Endothelial cell of umbilical vein (primary cell): ENCODE measurements at regions not wholly inside any gene's neighbourhood (a gene's known extent, or its start where the extent isn't known, plus 50 kb on each side); places are given as distances from the start of the nearest gene placed in this dataset.

ENCODE experiments used
- BruUV-seq: library from RNA; stranded (reverse); fragments of 400-500 nt; replicated peaks from 2 replicates; lab custom pipeline; 2021; lab: Mats Ljungman, UMichigan
- CTCF ChIA-PET: fragments of 300-600, 350-600 bp; sonication (Branson Sonifier 250); formaldehyde crosslinking; loops from one replicate; lab custom pipeline; 2021; ENCODE audit warnings: antibody characterized with exemption, inconsistent platforms; lab: Charles Lee
- POLR2A ChIA-PET: fragments of 300-600, 350-600 bp; sonication (Branson Sonifier 250); formaldehyde crosslinking; loops from one replicate; lab custom pipeline; 2021; ENCODE audit warnings: antibody characterized with exemption, inconsistent platforms; lab: Charles Lee
- DNase-seq: peaks from one replicate; pipeline ENCODE4 v3.0.0-alpha.2; 2011; ENCODE audit warnings: low read depth, low spot score
- FAIRE-seq: peaks from 2 replicates; lab custom pipeline; 2011; peaks lifted over from hg19 to GRCh38; lab: Jason Lieb, UNC
- H2AFZ ChIP-seq: 2 replicates; pipeline ENCODE4 v1.6.0; 2012; ENCODE audit warnings: low read depth, low read length, control low read depth, inconsistent platforms
- H3K27ac ChIP-seq: 2 replicates; pipeline ENCODE4 v1.5.1; 2011; ENCODE audit warnings: low read depth, mild to moderate bottlenecking, control low read depth, low read length, moderate library complexity; ENCODE audit not compliant: insufficient read depth
- H3K27me3 ChIP-seq, 2 experiments: 2 replicates each; pipeline versions ENCODE4 v1.6.0 to v1.6.1; 2011; ENCODE audit warnings: low read length in 2 of 2, mixed read lengths in 1 of 2; ENCODE audit not compliant: control insufficient read depth in 2 of 2, insufficient read depth in 2 of 2
- H3K36me3 ChIP-seq, 2 experiments: 2 replicates in 1 of 2; 3 replicates in 1 of 2; pipeline ENCODE4 v1.5.1; 2011; ENCODE audit warnings: low read length in 2 of 2, mild to moderate bottlenecking in 1 of 2, moderate library complexity in 1 of 2; ENCODE audit not compliant: control insufficient read depth in 2 of 2, insufficient read depth in 2 of 2; ENCODE audit errors: extremely low read depth in 1 of 2
- H3K4me1 ChIP-seq: 3 replicates; pipeline ENCODE4 v1.5.1; 2011; ENCODE audit warnings: mild to moderate bottlenecking, low read length; ENCODE audit not compliant: control insufficient read depth, insufficient read depth; ENCODE audit errors: extremely low read depth
- H3K4me2 ChIP-seq: 2 replicates; pipeline ENCODE4 v1.6.1; 2011; ENCODE audit warnings: low read length, control low read depth, mixed read lengths; ENCODE audit not compliant: insufficient read depth
- H3K4me3 ChIP-seq, 3 experiments: fragments of 200-600 bp in 1 of 3; sonication (generic), shearing (Covaris generic) in 1 of 3; replicated peaks in 1 of 3; 2 replicates each; pipeline ENCODE4 v1.5.1; 2011 to 2016; ENCODE audit warnings: control low read depth in 3 of 3, low read length in 3 of 3, mild to moderate bottlenecking in 2 of 3, inconsistent platforms in 1 of 3, low read depth in 1 of 3, moderate library complexity in 1 of 3; ENCODE audit not compliant: insufficient read depth in 1 of 3
- H3K79me2 ChIP-seq: 2 replicates; pipeline ENCODE4 v1.6.0; 2012; ENCODE audit warnings: low read length, inconsistent platforms; ENCODE audit not compliant: control insufficient read depth, insufficient read depth
- H3K9ac ChIP-seq: replicated peaks from 2 replicates; pipeline ENCODE3; 2011; ENCODE audit warnings: low read length, control low read depth; ENCODE audit not compliant: insufficient read depth; ENCODE audit errors: extremely low read depth
- H3K9me1 ChIP-seq: replicated peaks from 3 replicates; pipeline ENCODE4 v1.6.0; 2011; ENCODE audit warnings: mild to moderate bottlenecking, low read length; ENCODE audit not compliant: control insufficient read depth, insufficient read depth; ENCODE audit errors: extremely low read depth
- H3K9me3 ChIP-seq: replicated peaks from 2 replicates; pipeline ENCODE4 v1.5.1; 2012; ENCODE audit warnings: low read length, inconsistent platforms; ENCODE audit not compliant: control insufficient read depth, insufficient read depth
- H4K20me1 ChIP-seq: replicated peaks from 2 replicates; pipeline ENCODE3; 2011; ENCODE audit warnings: mild to moderate bottlenecking, low read length; ENCODE audit not compliant: control insufficient read depth, insufficient read depth; ENCODE audit errors: extremely low read depth
- CTCF ChIP-seq, 2 donors: IDR thresholded peaks; 1 replicate in 1 of 2; 2 replicates in 1 of 2; pipeline ENCODE4 v1.5.1; 2011; ENCODE audit warnings: low read length in 2 of 2, mild to moderate bottlenecking in 2 of 2, moderate library complexity in 2 of 2, control low read depth in 1 of 2, inconsistent platforms in 1 of 2, low read depth in 1 of 2; ENCODE audit not compliant: insufficient read depth in 1 of 2; ENCODE audit errors: extremely low read depth in 1 of 2
- EZH2 ChIP-seq: IDR thresholded peaks from 2 replicates; pipeline ENCODE4 v1.6.1; 2012; ENCODE audit warnings: borderline replicate concordance, low read depth, mild to moderate bottlenecking, moderate library complexity, low read length, inconsistent platforms; ENCODE audit not compliant: severe bottlenecking
- FOS ChIP-seq: IDR thresholded peaks from 2 replicates; pipeline ENCODE4 v1.6.1; 2011; ENCODE audit warnings: mild to moderate bottlenecking, low read length, moderate library complexity, borderline replicate concordance; ENCODE audit not compliant: insufficient read depth
- GATA2 ChIP-seq: IDR thresholded peaks from 2 replicates; pipeline ENCODE4 v1.7.0; 2011; ENCODE audit warnings: low read depth, mild to moderate bottlenecking, moderate library complexity, mixed read lengths, low read length; ENCODE audit not compliant: insufficient read length, insufficient read depth
- JUN ChIP-seq: IDR thresholded peaks from 2 replicates; pipeline ENCODE4 v1.6.1; 2011; ENCODE audit warnings: borderline replicate concordance, low read depth; ENCODE audit not compliant: insufficient read length, insufficient read depth
- MAX ChIP-seq: IDR thresholded peaks from 2 replicates; pipeline ENCODE4 v1.6.1; 2011; ENCODE audit not compliant: insufficient read depth, insufficient read length
- MYC ChIP-seq: IDR thresholded peaks from one replicate; pipeline ENCODE4 v1.6.1; 2011; ENCODE audit warnings: mild to moderate bottlenecking, low read depth, low read length
- POLR2A ChIP-seq: IDR thresholded peaks from 2 replicates; pipeline ENCODE4 v1.6.1; 2012; ENCODE audit warnings: low read depth, mild to moderate bottlenecking, control low read depth, low read length
- POLR2AphosphoS5 ChIP-seq: IDR thresholded peaks from 2 replicates; pipeline ENCODE4 v1.6.1; 2012; ENCODE audit warnings: low read depth, mild to moderate bottlenecking, control low read depth, low read length, moderate library complexity; ENCODE audit not compliant: insufficient read depth
- dilution Hi-C: fragments of 300-500 bp; cut with MboI; formaldehyde crosslinking; loops from one replicate; pipeline ENCODE4 v1.15.0; 2019; ENCODE audit warnings: low sequenced_read_pairs; ENCODE audit not compliant: extremely low pct_ligation_motif_present
- intact Hi-C: fragments of 100-400 bp; cut with micrococcal nuclease; formaldehyde crosslinking; loops from one replicate; pipeline ENCODE4 v1.10.0; 2022

- Histone ChIP-seq H3K27ac (no peak overlapping the region), H3K27me3 (no peaks in the 10 kb centered on the region), H2AFZ (no peak overlapping the region), H3K9me1 (no peaks in the 10 kb centered on the region), H3K4me3 (no peak overlapping the region), H3K79me2 (no peaks in the 10 kb centered on the region), H3K4me2 (no peak overlapping the region), H3K9me3 (no peaks in the 10 kb centered on the region), H3K4me1 (no peaks in the 10 kb centered on the region), H3K36me3 (no peaks in the 10 kb centered on the region), H3K9ac (no peak overlapping the region), H4K20me1 (no peaks in the 10 kb centered on the region)
- FAIRE-seq, result no peak
- ChIA-PET CTCF (no interaction called here), POLR2A (no interaction called here)
- intact Hi-C loops (no loop called here), dilution Hi-C loops (no loop called here)
- BruUV-seq, result no TSS peak
- DNase-seq, result no peak
- no peak for TF ChIP-seq POLR2A
- TF ChIP-seq CTCF (IDR thresholded peaks at IDR 0.05; ENCODE audit: extremely low read depth in 1 of 2, insufficient read depth in 1 of 2, low read depth in 1 of 2, low read length in 2 of 2), result no peak
- no peak for TF ChIP-seq POLR2AphosphoS5
- TF ChIP-seq GATA2, result no peak
- TF ChIP-seq MAX, result no peak
- TF ChIP-seq FOS, result no peak
- TF ChIP-seq EZH2, result no peak
- no peak for TF ChIP-seq MYC
- TF ChIP-seq JUN, result no peak
Measured at GRCh38 chr7:67760971-67761370, 764.3 kb downstream of the TYW1 start.
